Raji (cell line): ENCODE measurements at regions not wholly inside any gene's neighbourhood (a gene's known extent, or its start where the extent isn't known, plus 50 kb on each side); places are given as distances from the start of the nearest gene placed in this dataset.

Experiments
- POLR2A ChIP-seq: IDR thresholded peaks from 2 replicates; pipeline ENCODE4 v1.6.1; 2011; ENCODE audit warnings: low read depth, low read length, control low read depth; ENCODE audit not compliant: insufficient read depth

GRCh38 chr16:85441890-85442670 lies 171.0 kb upstream of the GSE1 start:
- TF ChIP-seq POLR2A = no peak

DNA sequence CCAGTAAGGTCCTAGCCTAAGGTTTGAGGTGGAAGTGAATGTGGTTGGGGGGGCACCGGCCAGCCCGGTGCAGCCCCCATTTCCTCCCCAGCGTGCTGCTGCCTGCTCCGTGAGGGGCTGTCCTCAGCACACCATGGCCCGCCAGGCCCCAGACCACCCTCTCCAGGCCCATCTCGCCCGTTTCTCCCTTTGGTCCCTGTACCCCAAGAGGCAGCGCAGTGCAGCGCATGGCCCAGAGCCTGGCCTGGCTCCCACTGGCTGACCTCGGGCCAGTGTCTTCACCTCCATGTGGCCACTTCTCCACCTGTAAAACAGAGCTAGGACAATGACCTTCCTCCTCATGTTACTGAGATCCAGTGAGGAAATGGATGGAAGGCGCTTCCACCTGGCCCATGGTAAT lies 170.0 kb upstream of the GSE1 start:
- no peak for TF ChIP-seq POLR2A

GRCh38 chr16:85443531-85443930 lies 169.6 kb upstream of the GSE1 start:
- no peak for TF ChIP-seq POLR2A

GRCh38 chr16:85445064-85445778 lies 167.9 kb upstream of the GSE1 start:
- TF ChIP-seq POLR2A = no peak

- TF ChIP-seq POLR2A = no peak
Measured at GRCh38 chr16:85445779-85446222, 167.3 kb upstream of the GSE1 start.

DNA sequence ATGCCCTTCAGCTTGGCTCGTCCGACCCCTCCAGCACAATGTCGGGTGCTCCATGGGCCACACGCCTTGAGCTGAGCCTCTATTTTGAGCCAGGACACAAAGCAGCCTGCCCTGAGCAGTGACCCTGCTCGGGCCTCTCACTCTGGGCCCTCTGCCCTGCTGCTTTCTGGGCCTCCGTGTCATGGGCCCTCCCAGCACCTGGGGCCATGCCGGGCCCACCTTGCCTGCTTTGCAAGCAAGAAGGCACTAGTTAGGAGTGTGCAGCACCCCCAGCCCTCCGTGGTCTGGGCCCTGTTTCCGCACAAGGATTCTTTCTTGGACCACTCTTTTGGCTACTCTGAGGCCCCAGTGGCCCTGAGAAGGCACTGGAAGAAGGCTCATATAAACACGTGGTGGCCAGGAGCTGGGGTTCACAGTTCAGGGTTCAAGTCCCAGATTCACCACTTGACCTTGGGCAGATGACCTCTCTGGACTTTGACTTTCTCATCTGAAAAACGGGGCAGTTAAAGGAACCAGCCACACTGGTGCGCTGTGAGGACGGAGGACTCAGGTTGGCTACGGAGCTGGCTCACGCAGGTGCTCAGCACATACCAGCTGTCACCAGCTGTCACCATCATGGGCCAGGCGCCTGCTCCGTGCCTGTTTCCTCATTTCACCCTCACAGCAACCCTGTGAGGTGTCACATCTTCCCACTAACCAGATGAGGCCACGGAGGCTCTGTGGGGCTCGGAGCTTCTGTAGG lies 166.0 kb upstream of the GSE1 start:
- TF ChIP-seq POLR2A = no peak

DNA sequence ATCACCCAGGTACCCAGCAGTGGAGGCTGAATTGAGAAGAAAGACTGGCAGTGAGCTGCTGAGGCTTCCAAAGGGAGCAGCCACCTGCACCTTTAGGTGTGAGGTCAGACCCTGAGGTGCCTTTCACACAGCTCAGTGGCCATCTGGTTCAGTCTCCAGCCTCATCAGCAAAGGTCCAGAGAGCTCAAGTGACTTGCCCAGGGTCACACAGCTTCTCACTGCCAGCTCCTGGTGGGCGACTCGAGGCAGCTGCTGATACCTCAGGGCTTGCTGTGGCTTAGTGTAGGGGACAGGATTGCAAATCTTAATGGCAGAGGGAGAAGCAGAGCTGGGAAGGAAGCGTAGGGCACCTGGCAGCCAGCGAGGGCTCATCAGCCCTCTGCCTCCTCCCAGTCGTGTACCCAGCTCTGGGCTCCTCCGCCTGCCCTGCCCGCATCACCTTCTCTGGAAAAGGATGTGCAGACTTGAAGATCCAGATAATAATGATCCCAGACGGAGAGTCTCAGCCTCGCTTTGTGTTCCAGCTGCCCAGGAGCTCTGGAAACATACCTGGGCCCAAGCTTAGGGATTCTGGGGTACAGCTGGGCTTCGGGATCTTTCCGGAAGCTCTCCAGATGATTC lies 165.3 kb upstream of the GSE1 start:
- no peak for TF ChIP-seq POLR2A

- no peak for TF ChIP-seq POLR2A
Measured at GRCh38 chr16:85448557-85449190, 164.4 kb upstream of the GSE1 start.

DNA sequence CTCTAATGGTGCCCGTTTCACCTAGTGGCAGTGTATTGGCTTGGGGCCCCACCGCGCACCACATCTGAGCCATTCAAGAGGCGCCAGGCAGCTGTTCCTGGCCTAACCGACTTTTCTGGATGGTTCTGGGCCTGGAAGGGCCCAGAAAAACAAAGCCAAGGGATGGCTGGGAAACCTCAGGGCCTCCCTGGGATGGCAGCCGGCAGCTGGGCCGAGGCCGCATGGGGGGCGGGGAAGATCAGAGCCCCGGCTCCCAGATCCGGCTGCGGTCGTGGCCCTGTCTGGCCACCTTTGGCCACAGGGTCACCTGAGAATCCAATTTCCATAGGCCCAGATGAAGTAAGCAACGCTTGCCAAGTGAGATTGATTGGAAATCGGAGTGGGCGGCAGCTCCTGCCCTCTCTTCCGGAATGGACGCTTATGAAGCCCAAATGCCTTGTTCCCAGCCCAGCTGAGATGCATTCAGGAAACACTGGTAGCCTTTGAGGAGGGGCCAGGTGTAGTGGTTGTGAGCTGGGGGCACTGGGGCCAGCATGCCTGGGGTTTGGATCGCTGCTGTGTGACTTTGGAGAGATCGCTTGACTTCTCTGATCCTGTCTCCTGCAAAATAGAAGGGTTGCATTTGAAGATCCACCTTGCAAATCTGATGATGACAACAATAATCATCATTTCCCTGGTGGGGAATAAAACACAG lies 163.8 kb upstream of the GSE1 start:
- TF ChIP-seq POLR2A = no peak

DNA sequence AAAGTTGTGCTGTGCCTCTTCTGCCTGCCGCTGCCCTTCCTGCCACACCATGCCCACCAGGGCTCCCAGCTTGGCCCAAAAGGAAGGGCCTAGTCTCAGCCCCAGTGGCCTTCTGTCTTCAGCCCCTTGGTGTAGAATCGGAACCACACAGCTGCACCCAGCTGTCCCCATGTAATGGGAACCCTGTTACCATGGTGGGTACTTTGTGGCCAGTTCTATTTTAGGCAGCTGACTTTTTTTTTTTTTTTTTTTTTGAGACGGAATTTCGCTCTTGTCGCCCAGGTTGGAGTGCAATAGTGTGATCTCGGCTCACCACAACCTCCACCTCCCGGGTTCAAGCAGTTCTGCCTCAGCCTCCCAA lies 163.3 kb upstream of the GSE1 start:
- no peak for TF ChIP-seq POLR2A

DNA sequence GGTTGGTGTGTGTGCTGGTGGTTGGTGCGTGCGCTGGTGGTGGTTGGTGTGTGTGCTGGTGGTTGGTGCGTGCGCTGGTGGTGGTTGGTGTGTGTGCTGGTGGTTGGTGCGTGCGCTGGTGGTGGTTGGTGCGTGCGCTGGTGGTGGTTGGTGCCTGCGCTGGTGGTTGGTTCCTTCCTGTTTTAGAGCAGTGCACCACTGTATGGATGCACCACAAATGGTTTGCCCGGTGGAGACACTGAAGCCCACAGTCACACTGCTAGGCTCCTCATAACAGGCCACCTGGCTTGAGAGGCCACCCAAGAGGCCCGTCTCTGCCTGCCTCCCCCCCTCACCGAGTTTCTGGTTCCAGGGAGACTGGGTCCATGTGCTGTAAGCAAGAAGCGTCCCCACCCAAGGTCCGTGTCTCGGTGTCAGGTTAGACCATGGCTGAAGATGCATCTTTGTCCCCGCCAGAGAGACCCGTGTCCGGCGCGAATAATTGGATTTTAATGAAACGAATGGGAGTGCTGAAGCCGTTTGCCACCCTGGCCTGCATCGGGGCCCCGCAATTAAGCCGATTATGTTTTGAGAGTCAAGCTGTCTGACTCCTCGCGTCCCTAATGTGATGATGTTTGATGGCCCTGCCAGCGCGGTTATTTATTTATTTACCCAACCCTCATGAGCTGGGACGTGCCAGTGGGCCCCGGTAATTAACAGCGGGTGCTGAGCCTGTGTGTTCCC lies 161.3 kb upstream of the GSE1 start:
- no peak for TF ChIP-seq POLR2A

DNA sequence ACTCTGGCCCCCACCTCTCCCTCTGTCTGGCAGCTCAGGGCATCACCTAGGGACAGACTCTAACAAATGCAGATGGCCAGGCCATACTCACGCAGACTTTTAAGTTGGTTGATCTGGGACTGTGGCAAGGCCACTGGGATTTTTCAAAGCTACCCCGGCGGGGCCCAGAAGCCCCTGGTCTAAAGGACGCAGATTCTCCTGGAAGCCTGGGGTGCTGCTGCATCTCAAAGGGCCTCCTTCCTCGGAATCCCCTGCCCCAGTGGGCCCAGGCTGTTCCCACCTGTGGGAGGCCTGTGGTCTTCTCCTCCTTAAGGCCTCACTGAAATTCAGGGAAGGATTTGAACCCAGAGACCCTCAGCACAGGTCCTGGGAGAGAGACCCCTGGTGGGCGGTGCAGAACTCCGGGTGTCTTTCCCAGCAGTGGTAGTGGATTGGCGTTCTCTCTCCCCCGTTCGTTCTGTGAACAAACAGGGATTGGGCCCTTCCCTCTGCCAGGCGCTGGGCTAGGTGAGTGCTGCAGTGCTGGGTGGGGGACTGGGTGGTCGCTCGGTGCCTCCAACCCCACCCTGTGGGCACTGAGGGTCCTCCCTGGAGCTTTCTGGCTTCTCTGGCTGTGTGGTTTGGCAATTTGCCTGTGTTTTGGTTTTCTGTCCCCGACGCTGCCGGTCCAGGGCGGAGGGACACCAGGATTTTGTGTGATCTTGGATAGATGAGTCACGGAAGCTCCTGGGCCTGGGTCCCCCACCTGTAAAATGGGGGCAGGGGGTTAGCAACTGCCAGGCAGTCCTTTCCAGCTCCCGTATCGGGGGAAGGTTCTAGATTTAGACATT lies 160.5 kb upstream of the GSE1 start:
- TF ChIP-seq POLR2A = no peak

GRCh38 chr16:85453194-85453678 lies 159.9 kb upstream of the GSE1 start:
- no peak for TF ChIP-seq POLR2A
